Esophagus squamous epithelium (tissue), 4 donors: ENCODE measurements at regions not wholly inside any gene's neighbourhood (a gene's known extent, or its start where the extent isn't known, plus 50 kb on each side); places are given as distances from the start of the nearest gene placed in this dataset.
A peak's percentile ranks its signal among the peaks of the same experiment; 100 is the strongest.

Experiments used
- POLR2A ChIP-seq, 4 donors: fragments of 450-650 bp; IDR thresholded peaks; one replicate each; pipeline ENCODE4 v1.6.1; 2017; ENCODE audit warnings: antibody characterized with exemption in 4 of 4, mild to moderate bottlenecking in 4 of 4, moderate library complexity in 3 of 4
- TF ChIP-seq, protein P1 (sequence below), 6 experiments: fragments of 450-650 bp in 4 of 6; fragments of 200-600 bp in 2 of 6; sonication (generic) in 2 of 6; IDR thresholded peaks; one replicate each; pipeline ENCODE4 v1.5.1; 2016 to 2019; ENCODE audit warnings: antibody characterized with exemption in 6 of 6, mild to moderate bottlenecking in 4 of 6, moderate library complexity in 4 of 6

DNA sequence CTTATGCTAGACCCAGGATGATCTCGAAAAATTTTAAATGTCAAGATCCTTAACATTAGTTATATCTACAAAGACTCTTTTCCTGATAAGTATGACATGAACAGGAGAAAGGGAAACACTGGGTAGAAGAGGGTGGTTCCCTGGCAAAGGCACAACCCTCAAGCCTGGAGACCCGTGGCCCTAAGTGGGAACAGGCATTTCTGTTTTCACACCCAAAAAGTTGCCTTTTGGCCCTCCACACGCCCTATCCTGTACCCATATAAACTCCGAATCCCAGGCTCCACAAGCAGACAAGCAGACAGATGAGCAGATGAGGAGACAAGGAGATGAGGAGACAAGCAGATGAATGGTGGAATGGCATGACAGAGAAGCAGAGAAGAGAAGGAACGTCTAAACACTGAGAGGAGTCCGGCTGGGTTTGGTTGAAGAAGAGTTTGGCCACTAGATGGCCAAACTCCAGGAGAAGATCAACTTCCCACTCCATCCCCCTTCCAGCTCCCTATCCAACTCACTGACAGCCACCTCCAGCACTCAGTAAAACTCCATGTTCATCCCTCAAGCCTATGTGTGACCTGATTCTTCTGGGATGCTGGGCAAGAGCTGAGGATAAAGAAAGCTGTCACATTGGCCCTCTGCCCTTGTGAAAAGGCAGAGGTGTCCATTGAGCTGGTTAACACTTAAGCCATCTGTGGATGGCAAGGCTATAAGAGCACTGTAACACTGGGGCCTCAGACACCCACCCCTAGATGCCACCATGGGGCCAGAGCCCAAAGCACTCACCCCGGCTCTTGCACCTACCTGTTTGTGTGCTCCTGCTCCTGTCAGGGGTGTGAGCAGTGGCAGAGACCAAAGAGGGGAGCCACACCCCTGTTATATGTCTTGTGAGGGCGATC, 139.6 kb upstream of the FAM20A start:
- TF ChIP-seq, protein P1, sequence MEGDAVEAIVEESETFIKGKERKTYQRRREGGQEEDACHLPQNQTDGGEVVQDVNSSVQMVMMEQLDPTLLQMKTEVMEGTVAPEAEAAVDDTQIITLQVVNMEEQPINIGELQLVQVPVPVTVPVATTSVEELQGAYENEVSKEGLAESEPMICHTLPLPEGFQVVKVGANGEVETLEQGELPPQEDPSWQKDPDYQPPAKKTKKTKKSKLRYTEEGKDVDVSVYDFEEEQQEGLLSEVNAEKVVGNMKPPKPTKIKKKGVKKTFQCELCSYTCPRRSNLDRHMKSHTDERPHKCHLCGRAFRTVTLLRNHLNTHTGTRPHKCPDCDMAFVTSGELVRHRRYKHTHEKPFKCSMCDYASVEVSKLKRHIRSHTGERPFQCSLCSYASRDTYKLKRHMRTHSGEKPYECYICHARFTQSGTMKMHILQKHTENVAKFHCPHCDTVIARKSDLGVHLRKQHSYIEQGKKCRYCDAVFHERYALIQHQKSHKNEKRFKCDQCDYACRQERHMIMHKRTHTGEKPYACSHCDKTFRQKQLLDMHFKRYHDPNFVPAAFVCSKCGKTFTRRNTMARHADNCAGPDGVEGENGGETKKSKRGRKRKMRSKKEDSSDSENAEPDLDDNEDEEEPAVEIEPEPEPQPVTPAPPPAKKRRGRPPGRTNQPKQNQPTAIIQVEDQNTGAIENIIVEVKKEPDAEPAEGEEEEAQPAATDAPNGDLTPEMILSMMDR (IDR thresholded peaks at IDR 0.05) = peak in 1 of 6 experiments; percentile 15
- TF ChIP-seq POLR2A (IDR thresholded peaks at IDR 0.05) = no peak
